Activated CD4-positive, alpha-beta memory T cell treated with anti-CD3 and anti-CD28 coated beads for 36 hours (primary cell): ENCODE measurements at regions not wholly inside any gene's neighbourhood (a gene's known extent, or its start where the extent isn't known, plus 50 kb on each side); places are given as distances from the start of the nearest gene placed in this dataset.

Experiments
- CTCF ChIA-PET: fragments of 350-600 bp; sonication (Branson Sonifier 250); formaldehyde crosslinking; loops from one replicate; lab custom pipeline; 2021; ENCODE audit warnings: antibody characterized with exemption, inconsistent platforms; lab: Charles Lee
- POLR2A ChIA-PET: fragments of 350-600 bp; sonication (Branson Sonifier 250); formaldehyde crosslinking; loops from one replicate; lab custom pipeline; 2021; ENCODE audit warnings: antibody characterized with exemption; lab: Charles Lee
- DNase-seq: peaks from one replicate; pipeline ENCODE4 v3.0.0-alpha.2; 2020
- H3K27ac Mint-ChIP-seq: one replicate; pipeline ENCODE4 v1.8.0; 2021; ENCODE audit warnings: mixed read lengths
- H3K27me3 Mint-ChIP-seq: one replicate; pipeline ENCODE4 v1.8.0; 2021; ENCODE audit warnings: mixed read lengths
- H3K36me3 Mint-ChIP-seq: one replicate; pipeline ENCODE4 v1.8.0; 2021; ENCODE audit warnings: mixed read lengths
- H3K4me1 Mint-ChIP-seq: one replicate; pipeline ENCODE4 v1.8.0; 2021; ENCODE audit warnings: low read depth, mixed read lengths
- H3K4me3 Mint-ChIP-seq: one replicate; pipeline ENCODE4 v1.8.0; 2021; ENCODE audit warnings: mild to moderate bottlenecking, mixed read lengths
- H3K9me3 Mint-ChIP-seq: one replicate; pipeline ENCODE4 v1.8.0; 2021; ENCODE audit warnings: mixed read lengths
- intact Hi-C: fragments of 100-400 bp; cut with micrococcal nuclease; formaldehyde crosslinking; loops from one replicate; pipeline ENCODE4 v1.15.1; 2023

- CTCF ChIA-PET: no interaction called here
- POLR2A ChIA-PET: no interaction called here
Measured at GRCh38 chr18:38706373-38706772, 1140.8 kb upstream of the CELF4 start.

GRCh38 chr18:38698088-38698487, 1132.5 kb upstream of the CELF4 start:
- intact Hi-C loops: loop anchor here (5.0 to 10.0 kb wide), 2 partner anchors 54 to 247 kb away; no protein-coding TSS in a partner anchor
- POLR2A ChIA-PET: no interaction called here

More at GRCh38 chr18:38706373-38706772, 1140.8 kb upstream of the CELF4 start:
- Mint-ChIP-seq H3K36me3 (no peaks in the 10 kb centered on the region), H3K4me3 (no peak overlapping the region), H3K4me1 (no peaks in the 10 kb centered on the region), H3K27ac (no peak overlapping the region), H3K9me3 (peaks cover 2% of the 10 kb centered on the region), H3K27me3 (no peaks in the 10 kb centered on the region)
- DNase-seq: no peak
- intact Hi-C loops: no loop called here

GRCh38 chr18:38695559-38696280, 1130.1 kb upstream of the CELF4 start:
- CTCF ChIA-PET: no interaction called here
- Mint-ChIP-seq H3K27ac (no peak overlapping the region), H3K9me3 (peaks cover 3% of the 10 kb centered on the region)

More at GRCh38 chr18:38698088-38698487, 1132.5 kb upstream of the CELF4 start:
- H3K4me1 Mint-ChIP-seq: no peaks in the 10 kb centered on the region
- no peaks in the 10 kb centered on the region for H3K36me3 Mint-ChIP-seq
- H3K9me3 Mint-ChIP-seq: no peaks in the 10 kb centered on the region
- no peak overlapping the region for H3K27ac Mint-ChIP-seq
- CTCF ChIA-PET: no interaction called here
- no peak overlapping the region for H3K4me3 Mint-ChIP-seq
- no peaks in the 10 kb centered on the region for H3K27me3 Mint-ChIP-seq
- DNase-seq: no peak

GRCh38 chr18:38693104-38693503, 1127.5 kb upstream of the CELF4 start:
- no peaks in the 10 kb centered on the region for H3K27me3 Mint-ChIP-seq
- intact Hi-C loops: loop anchor here (10.0 kb wide), 1 partner anchor 252 kb away; no protein-coding TSS in a partner anchor
- CTCF ChIA-PET: no interaction called here
- H3K4me1 Mint-ChIP-seq: no peaks in the 10 kb centered on the region
- POLR2A ChIA-PET: no interaction called here
- H3K27ac Mint-ChIP-seq: no peak overlapping the region
- H3K4me3 Mint-ChIP-seq: no peak overlapping the region
- no peak for DNase-seq
- no peaks in the 10 kb centered on the region for H3K36me3 Mint-ChIP-seq
- H3K9me3 Mint-ChIP-seq: peaks cover 3% of the 10 kb centered on the region

More at GRCh38 chr18:38695559-38696280, 1130.1 kb upstream of the CELF4 start:
- no peak overlapping the region for H3K4me3 Mint-ChIP-seq
- H3K36me3 Mint-ChIP-seq: no peaks in the 10 kb centered on the region
- H3K4me1 Mint-ChIP-seq: no peaks in the 10 kb centered on the region
- no peaks in the 10 kb centered on the region for H3K27me3 Mint-ChIP-seq
- POLR2A ChIA-PET: no interaction called here
- intact Hi-C loops: loop anchor here (5.0 to 10.0 kb wide), 2 partner anchors 57 to 249 kb away; no protein-coding TSS in a partner anchor
- no peak for DNase-seq

GRCh38 chr18:38690626-38691025, 1125.0 kb upstream of the CELF4 start:
- CTCF ChIA-PET: no interaction called here
- H3K27me3 Mint-ChIP-seq: no peaks in the 10 kb centered on the region
- peaks cover 3% of the 10 kb centered on the region for H3K9me3 Mint-ChIP-seq
- no peak for DNase-seq
- H3K4me3 Mint-ChIP-seq: no peak overlapping the region
- no peaks in the 10 kb centered on the region for H3K36me3 Mint-ChIP-seq
- no peak overlapping the region for H3K27ac Mint-ChIP-seq
- intact Hi-C loops: loop anchor here (10.0 kb wide), 1 partner anchor 254 kb away; no protein-coding TSS in a partner anchor
- no peaks in the 10 kb centered on the region for H3K4me1 Mint-ChIP-seq
- POLR2A ChIA-PET: no interaction called here

- Mint-ChIP-seq H3K27ac (no peak overlapping the region), H3K36me3 (no peaks in the 10 kb centered on the region), H3K4me1 (no peaks in the 10 kb centered on the region), H3K9me3 (peaks cover 3% of the 10 kb centered on the region), H3K27me3 (no peaks in the 10 kb centered on the region), H3K4me3 (no peak overlapping the region)
- DNase-seq: no peak
- intact Hi-C loops: no loop called here
- CTCF ChIA-PET: no interaction called here
- POLR2A ChIA-PET: no interaction called here
Measured at GRCh38 chr18:38688416-38688815, 1122.8 kb upstream of the CELF4 start.

- POLR2A ChIA-PET: no interaction called here
- DNase-seq: no peak
Measured at GRCh38 chr18:38670486-38670885, 1104.9 kb upstream of the CELF4 start.

GRCh38 chr18:38664929-38665328, 1099.3 kb upstream of the CELF4 start:
- H3K27me3 Mint-ChIP-seq: no peaks in the 10 kb centered on the region
- CTCF ChIA-PET: no interaction called here
- H3K27ac Mint-ChIP-seq: no peak overlapping the region
- intact Hi-C loops: no loop called here
- DNase-seq: no peak
- POLR2A ChIA-PET: no interaction called here
- peaks cover 2% of the 10 kb centered on the region for H3K9me3 Mint-ChIP-seq
- H3K4me3 Mint-ChIP-seq: no peak overlapping the region
- no peaks in the 10 kb centered on the region for H3K4me1 Mint-ChIP-seq
- H3K36me3 Mint-ChIP-seq: no peaks in the 10 kb centered on the region

More at GRCh38 chr18:38670486-38670885, 1104.9 kb upstream of the CELF4 start:
- no peaks in the 10 kb centered on the region for H3K27me3 Mint-ChIP-seq
- no peak overlapping the region for H3K4me3 Mint-ChIP-seq
- H3K36me3 Mint-ChIP-seq: no peaks in the 10 kb centered on the region
- CTCF ChIA-PET: no interaction called here
- H3K4me1 Mint-ChIP-seq: no peaks in the 10 kb centered on the region
- H3K9me3 Mint-ChIP-seq: peaks cover 19% of the 10 kb centered on the region
- no peak overlapping the region for H3K27ac Mint-ChIP-seq
- intact Hi-C loops: no loop called here

- Mint-ChIP-seq H3K36me3 (no peaks in the 10 kb centered on the region), H3K4me1 (no peaks in the 10 kb centered on the region), H3K9me3 (no peaks in the 10 kb centered on the region), H3K27me3 (no peaks in the 10 kb centered on the region), H3K27ac (no peak overlapping the region), H3K4me3 (no peak overlapping the region)
- intact Hi-C loops: no loop called here
- CTCF ChIA-PET: no interaction called here
- POLR2A ChIA-PET: no interaction called here
- DNase-seq: no peak
Measured at GRCh38 chr18:38663682-38664081, 1098.1 kb upstream of the CELF4 start.

- Mint-ChIP-seq H3K27ac (no peak overlapping the region), H3K27me3 (no peaks in the 10 kb centered on the region), H3K4me3 (no peak overlapping the region), H3K36me3 (no peaks in the 10 kb centered on the region), H3K4me1 (no peaks in the 10 kb centered on the region), H3K9me3 (no peaks in the 10 kb centered on the region)
- CTCF ChIA-PET: no interaction called here
- POLR2A ChIA-PET: no interaction called here
- intact Hi-C loops: no loop called here
- DNase-seq: no peak
Measured at GRCh38 chr18:38663270-38663669, 1097.7 kb upstream of the CELF4 start.

GRCh38 chr18:38654946-38655345, 1089.3 kb upstream of the CELF4 start:
- ChIA-PET CTCF (no interaction called here), POLR2A (no interaction called here)
- intact Hi-C loops: no loop called here
- H3K27ac Mint-ChIP-seq: no peak overlapping the region
- no peaks in the 10 kb centered on the region for H3K27me3 Mint-ChIP-seq
- H3K9me3 Mint-ChIP-seq: no peaks in the 10 kb centered on the region
- no peaks in the 10 kb centered on the region for H3K4me1 Mint-ChIP-seq
- H3K36me3 Mint-ChIP-seq: no peaks in the 10 kb centered on the region
- H3K4me3 Mint-ChIP-seq: no peak overlapping the region
- DNase-seq: no peak

- Mint-ChIP-seq H3K9me3 (no peaks in the 10 kb centered on the region), H3K27me3 (no peaks in the 10 kb centered on the region), H3K27ac (no peak overlapping the region), H3K4me3 (no peak overlapping the region), H3K36me3 (no peaks in the 10 kb centered on the region), H3K4me1 (no peaks in the 10 kb centered on the region)
- POLR2A ChIA-PET: no interaction called here
- DNase-seq: no peak
- CTCF ChIA-PET: no interaction called here
- intact Hi-C loops: no loop called here
Measured at GRCh38 chr18:38651736-38652135, 1086.1 kb upstream of the CELF4 start.

GRCh38 chr18:38648179-38648578, 1082.6 kb upstream of the CELF4 start:
- intact Hi-C loops: no loop called here

More at GRCh38 chr18:38648179-38648578, 1082.6 kb upstream of the CELF4 start:
- no peaks in the 10 kb centered on the region for H3K4me1 Mint-ChIP-seq
- no peaks in the 10 kb centered on the region for H3K27me3 Mint-ChIP-seq
- H3K4me3 Mint-ChIP-seq: no peak overlapping the region
- peaks cover 2% of the 10 kb centered on the region for H3K9me3 Mint-ChIP-seq
- H3K27ac Mint-ChIP-seq: no peak overlapping the region
- no peaks in the 10 kb centered on the region for H3K36me3 Mint-ChIP-seq
- no peak for DNase-seq
- POLR2A ChIA-PET: no interaction called here
- CTCF ChIA-PET: no interaction called here
